Thymus (tissue), 11 donors: ENCODE measurements at regions not wholly inside any gene's neighbourhood (a gene's known extent, or its start where the extent isn't known, plus 50 kb on each side); places are given as distances from the start of the nearest gene placed in this dataset.
A peak's percentile ranks its signal among the peaks of the same experiment; 100 is the strongest.

ENCODE experiments used
- DNase-seq, 9 donors: peaks; one replicate each; pipeline ENCODE4 v3.0.0-alpha.2; 2013; ENCODE audit warnings: low spot score in 9 of 9, low read depth in 6 of 9, missing footprints in 1 of 9
- H3K27ac ChIP-seq, 2 donors: one replicate each; pipeline ENCODE4 v1.5.1; 2013; ENCODE audit warnings: control low read depth in 1 of 2, low read depth in 1 of 2, low read length in 1 of 2, mild to moderate bottlenecking in 1 of 2, moderate library complexity in 1 of 2
- H3K27me3 ChIP-seq, 2 donors: one replicate each; pipeline ENCODE4 v1.5.1; 2013; ENCODE audit warnings: low read length in 1 of 2; ENCODE audit not compliant: control insufficient read depth in 2 of 2, insufficient read depth in 1 of 2
- H3K36me3 ChIP-seq, 2 donors: one replicate each; pipeline ENCODE4 v1.5.1; 2013; ENCODE audit warnings: low read length in 1 of 2, mild to moderate bottlenecking in 1 of 2, moderate library complexity in 1 of 2; ENCODE audit not compliant: control insufficient read depth in 2 of 2, insufficient read depth in 2 of 2
- H3K4me1 ChIP-seq, 2 donors: one replicate each; pipeline ENCODE4 v1.5.1; 2013; ENCODE audit warnings: low read length in 2 of 2; ENCODE audit not compliant: control insufficient read depth in 2 of 2, insufficient read depth in 2 of 2
- H3K4me3 ChIP-seq, 2 donors: one replicate each; pipeline ENCODE4 v1.5.1; 2013; ENCODE audit warnings: low read length in 2 of 2, control low read depth in 1 of 2, mild to moderate bottlenecking in 1 of 2
- H3K9me3 ChIP-seq, 2 donors: one replicate each; pipeline ENCODE4 v1.5.1; 2013; ENCODE audit warnings: low read length in 1 of 2, mild to moderate bottlenecking in 1 of 2; ENCODE audit not compliant: control insufficient read depth in 2 of 2, insufficient read depth in 1 of 2
- WGBS: extraction: QIAGEN DNeasy Blood & Tissue Kit; methylation state at CpG from one replicate; pipeline ENCODE4 v1.1.7; 2013; 5-methylcytosine and 5-hydroxymethylcytosine counted together
- donor health status: healthy.

DNA sequence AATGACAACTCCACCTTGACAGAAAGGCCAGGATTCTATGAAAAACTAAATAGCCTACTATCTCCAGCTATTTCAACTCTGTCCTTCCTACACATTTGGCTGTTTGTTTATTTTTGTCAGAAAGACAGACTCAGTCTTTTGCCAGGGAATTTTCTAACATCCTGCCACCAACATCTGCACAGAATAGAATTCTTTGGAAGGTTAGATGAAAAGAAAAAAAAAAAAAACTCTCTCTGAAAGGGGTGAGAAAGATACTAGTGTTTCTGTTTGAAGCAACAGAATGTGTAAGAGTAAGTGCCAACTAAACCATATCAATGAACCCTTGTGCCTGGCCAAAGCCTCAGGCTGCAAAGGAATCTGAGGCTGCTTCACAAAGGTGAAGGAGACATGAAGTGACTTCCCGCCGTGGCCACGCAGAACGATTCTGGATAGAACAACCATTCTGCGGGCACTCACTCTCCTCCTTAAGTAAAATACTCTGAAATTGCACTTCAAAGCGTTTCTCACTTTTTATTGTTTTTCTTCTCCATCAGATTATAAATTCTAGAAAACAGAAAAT lies 498.2 kb downstream of the IRS2 start:
- H3K4me1 ChIP-seq: no peaks in the 10 kb centered on the region
- H3K9me3 ChIP-seq: no peaks in the 10 kb centered on the region
- H3K27ac ChIP-seq: no peak overlapping the region
- WGBS: 86% methylated on average over 6 of the region's 6 CpGs
- no peak for DNase-seq
- no peaks in the 10 kb centered on the region for H3K27me3 ChIP-seq
- H3K4me3 ChIP-seq: no peak overlapping the region
- H3K36me3 ChIP-seq: no peaks in the 10 kb centered on the region

DNA sequence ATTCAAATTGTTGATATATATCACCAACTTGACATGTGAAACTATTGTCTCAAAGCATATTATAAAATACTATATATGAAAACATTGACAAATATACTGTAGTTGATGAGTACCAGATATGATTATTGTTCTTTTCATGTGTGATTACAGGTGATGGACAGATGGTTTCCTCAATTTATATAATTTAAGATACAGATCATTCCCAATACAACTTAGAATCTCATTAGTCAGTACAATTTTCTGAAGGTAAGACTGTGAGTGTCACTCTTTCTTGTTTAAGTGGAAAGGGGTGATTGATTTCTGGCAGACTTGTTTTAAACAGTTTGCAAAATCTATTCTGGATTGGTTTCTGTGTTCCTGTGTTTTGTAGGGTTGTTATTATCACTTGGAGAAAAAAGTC lies 498.8 kb downstream of the IRS2 start:
- Histone ChIP-seq H3K27me3 (no peaks in the 10 kb centered on the region), H3K4me3 (no peak overlapping the region), H3K9me3 (no peaks in the 10 kb centered on the region), H3K27ac (no peak overlapping the region), H3K4me1 (no peaks in the 10 kb centered on the region), H3K36me3 (no peaks in the 10 kb centered on the region)
- no peak for DNase-seq

DNA sequence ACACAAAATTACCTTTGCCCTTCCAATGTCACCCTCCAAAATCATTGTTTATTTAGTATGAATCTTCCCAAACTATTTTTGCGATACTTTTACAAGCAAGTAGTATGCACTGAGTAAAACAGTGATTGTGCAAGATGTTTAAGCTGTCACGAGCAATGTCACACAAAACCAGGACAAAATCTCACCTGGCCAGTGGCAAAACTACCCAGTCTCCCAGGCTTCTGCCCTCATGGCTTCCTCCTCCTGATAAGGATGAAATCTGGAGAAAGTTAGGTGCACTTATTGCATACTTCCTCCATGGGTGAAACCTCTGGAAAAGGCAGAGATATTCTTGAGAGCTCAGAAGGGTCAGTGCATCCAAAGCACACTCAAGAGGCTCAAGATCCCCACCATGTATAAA lies 500.8 kb downstream of the IRS2 start:
- no peaks in the 10 kb centered on the region for H3K9me3 ChIP-seq
- no peak for DNase-seq
- 96% methylated on average over 2 of the region's 2 CpGs for WGBS
- H3K4me3 ChIP-seq: no peak overlapping the region
- H3K27ac ChIP-seq: no peak overlapping the region
- no peaks in the 10 kb centered on the region for H3K36me3 ChIP-seq
- no peaks in the 10 kb centered on the region for H3K4me1 ChIP-seq
- no peaks in the 10 kb centered on the region for H3K27me3 ChIP-seq

DNA sequence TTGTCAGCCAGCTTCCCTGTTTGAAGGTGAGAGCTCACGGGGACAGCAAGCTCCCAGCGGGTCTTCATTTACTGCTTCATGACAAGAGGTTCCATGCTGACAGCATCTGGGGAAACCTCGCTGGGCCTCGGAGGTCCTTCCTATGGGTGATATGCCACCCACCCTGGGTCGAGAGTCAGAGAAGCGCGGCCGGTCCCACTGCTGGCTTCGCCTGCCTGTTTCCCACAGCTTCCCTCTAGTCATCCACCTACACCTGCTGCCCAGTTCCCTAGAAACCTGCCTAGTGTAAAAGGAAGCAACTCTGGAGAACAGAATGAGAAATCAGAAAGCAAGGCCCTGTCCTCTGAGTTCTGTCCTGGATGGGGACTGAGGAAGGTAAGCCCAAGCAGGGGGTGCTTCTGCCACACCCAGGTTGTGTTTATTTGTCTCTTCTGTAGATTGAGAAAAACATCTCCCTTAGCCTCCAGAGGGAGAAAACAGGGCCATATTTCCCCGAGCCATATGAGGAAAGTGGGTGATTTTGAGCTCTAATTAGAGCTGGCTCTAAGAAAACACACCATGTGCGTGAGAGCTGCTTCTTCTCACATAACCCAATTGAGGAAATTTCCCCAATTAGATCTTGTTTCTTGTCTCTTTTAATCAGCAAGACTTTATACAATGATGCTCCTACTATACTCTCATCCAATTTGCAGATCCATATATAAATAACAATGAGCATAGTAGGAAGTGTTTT lies 504.3 kb downstream of the IRS2 start:
- Histone ChIP-seq H3K27ac (no peak overlapping the region), H3K27me3 (no peaks in the 10 kb centered on the region), H3K9me3 (no peaks in the 10 kb centered on the region), H3K36me3 (no peaks in the 10 kb centered on the region), H3K4me1 (no peaks in the 10 kb centered on the region), H3K4me3 (no peak overlapping the region)
- 92% methylated on average over 11 of the region's 11 CpGs for WGBS
- DNase-seq: no peak

DNA sequence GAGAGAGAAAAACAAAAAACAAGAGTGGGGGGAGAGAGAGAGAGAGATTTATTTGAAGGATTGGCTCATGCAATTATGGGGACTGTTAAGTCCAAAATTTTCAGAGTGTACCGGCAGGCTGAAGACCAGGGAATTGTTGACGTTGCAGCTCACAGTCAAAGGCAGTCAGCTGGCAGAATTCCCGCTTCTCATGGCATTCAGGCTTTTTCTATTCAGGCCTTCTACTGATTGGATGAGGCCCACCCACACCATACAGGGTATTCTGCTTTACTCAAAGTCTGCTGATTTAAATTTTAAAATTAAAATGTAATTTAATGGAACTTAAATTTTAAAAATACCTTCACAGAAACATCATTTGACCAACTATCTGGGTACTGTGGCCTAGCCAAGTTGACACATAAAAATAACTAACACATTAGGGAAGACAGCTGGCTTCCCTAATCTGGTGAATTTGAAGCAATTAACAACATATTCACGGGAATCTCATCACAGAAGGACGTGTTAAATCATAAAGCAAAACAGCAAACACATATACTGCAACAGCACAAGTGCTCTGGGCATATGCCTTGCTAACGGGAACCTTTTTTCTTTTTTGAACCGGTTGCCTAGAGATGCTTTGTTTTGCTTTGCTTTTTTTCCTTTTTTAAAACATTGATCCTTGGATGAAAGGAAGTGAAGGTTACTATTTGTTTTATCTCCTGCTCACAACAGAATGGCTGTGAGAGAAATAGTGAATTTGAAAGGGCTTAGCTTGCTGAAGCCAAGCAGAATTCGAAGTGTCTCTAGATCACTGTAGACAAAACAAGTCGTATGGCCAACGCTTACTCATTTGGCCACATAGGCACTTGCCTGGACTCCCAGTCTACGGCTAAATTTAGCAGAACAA lies 505.1 kb downstream of the IRS2 start:
- Histone ChIP-seq H3K36me3 (no peaks in the 10 kb centered on the region), H3K4me3 (no peak overlapping the region), H3K27ac (no peak overlapping the region), H3K4me1 (no peaks in the 10 kb centered on the region), H3K27me3 (no peaks in the 10 kb centered on the region), H3K9me3 (no peaks in the 10 kb centered on the region)
- WGBS: 87% methylated on average over 11 of the region's 11 CpGs
- no peak for DNase-seq

DNA sequence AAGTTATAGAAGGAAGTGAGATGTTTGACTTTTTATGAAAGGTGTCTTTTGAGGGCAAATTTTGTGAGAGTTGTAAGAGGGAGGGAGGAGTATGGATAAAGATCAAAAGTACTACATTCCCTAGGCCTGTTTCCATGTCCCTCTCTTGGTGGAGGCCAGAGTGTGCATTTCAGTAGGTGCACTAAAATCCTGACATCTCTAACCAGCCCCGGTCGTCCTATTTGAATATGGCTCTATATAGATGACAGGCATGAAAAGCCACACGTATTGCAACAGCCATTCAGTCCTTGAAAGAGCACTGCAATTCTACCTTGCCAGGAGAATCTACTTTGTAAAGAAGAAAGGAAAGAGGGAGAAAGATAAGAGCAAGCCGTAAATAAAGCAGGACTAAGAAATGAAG lies 510.1 kb downstream of the IRS2 start:
- Histone ChIP-seq H3K4me1 (no peaks in the 10 kb centered on the region), H3K27me3 (no peaks in the 10 kb centered on the region), H3K9me3 (no peaks in the 10 kb centered on the region), H3K4me3 (no peak overlapping the region), H3K27ac (no peak overlapping the region), H3K36me3 (no peaks in the 10 kb centered on the region)
- 92% methylated on average over 4 of the region's 4 CpGs for WGBS
- DNase-seq: no peak

DNA sequence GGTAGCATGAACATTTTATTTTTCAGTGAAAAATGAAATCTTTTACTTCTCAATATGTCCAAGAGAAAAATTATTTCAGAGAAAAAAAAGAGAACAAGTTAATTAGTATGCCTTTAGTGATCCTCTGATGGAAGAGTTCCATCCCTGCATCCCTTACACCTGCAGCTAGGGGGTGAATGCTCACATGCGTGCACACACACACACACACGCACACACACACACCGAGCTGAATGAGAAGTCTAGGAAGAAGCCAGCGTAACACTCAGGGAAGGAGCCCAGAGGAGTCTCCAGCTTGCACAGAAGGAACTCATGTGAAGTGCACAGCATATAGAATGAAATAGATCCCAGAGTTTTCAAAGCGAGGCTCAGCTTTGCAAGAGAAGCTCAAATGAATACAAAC lies 510.5 kb downstream of the IRS2 start:
- no peak overlapping the region for H3K27ac ChIP-seq
- WGBS: 61% methylated on average over 5 of the region's 5 CpGs

DNA sequence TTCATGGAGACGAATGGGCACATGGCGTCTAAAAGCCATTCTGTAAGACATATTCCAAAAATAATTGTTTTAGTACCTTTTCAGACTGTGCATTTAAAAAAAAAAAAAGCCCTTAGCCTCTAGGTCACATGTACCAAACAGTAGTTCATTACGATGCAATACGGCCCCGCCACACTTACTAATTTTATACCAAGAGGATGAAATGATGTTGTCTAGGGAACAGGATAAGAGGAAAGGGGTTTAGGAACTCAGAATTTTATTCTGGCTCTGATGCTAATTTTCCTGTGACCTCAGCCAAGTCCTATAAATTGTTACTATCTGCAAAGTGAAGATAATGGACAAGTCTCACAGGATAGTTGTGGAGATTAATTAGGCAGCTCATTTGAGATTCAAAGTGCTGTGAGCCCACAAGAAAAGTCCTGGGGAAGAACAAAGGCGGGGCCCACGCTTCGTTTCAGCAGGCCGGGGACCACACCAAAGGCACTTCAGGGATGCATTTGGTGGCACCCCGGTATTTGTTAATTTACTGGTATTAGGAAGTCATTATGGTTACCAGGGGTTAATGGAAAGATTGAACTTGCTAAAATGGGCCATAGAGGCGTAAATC lies 511.1 kb downstream of the IRS2 start:
- no peaks in the 10 kb centered on the region for H3K4me1 ChIP-seq
- 93% methylated on average over 11 of the region's 11 CpGs for WGBS
- no peaks in the 10 kb centered on the region for H3K9me3 ChIP-seq
- no peak for DNase-seq
- H3K27ac ChIP-seq: no peak overlapping the region
- H3K27me3 ChIP-seq: no peaks in the 10 kb centered on the region
- no peak overlapping the region for H3K4me3 ChIP-seq
- H3K36me3 ChIP-seq: no peaks in the 10 kb centered on the region

More for the DNA sequence above, 510.5 kb downstream of the IRS2 start:
- DNase-seq: peak in 1 of 9 donors; percentile 1
- Histone ChIP-seq H3K27me3 (no peaks in the 10 kb centered on the region), H3K36me3 (no peaks in the 10 kb centered on the region), H3K4me1 (no peaks in the 10 kb centered on the region), H3K4me3 (no peak overlapping the region), H3K9me3 (no peaks in the 10 kb centered on the region)
